WTC11 (cell line): ENCODE measurements at regions not wholly inside any gene's neighbourhood (a gene's known extent, or its start where the extent isn't known, plus 50 kb on each side); places are given as distances from the start of the nearest gene placed in this dataset.
"Not testable (repeated sequence)": the region's sequence is repeated elsewhere in the genome, so short reads cannot be mapped to it uniquely, and the experiment has no call there.

Experiments
- ATAC-seq: fragments of 200-7000 bp; cut with Tn5 transposase; 2 replicates; pipeline ENCODE4 v1.10.0; 2021; ENCODE audit warnings: mild to moderate bottlenecking, moderate library complexity
- CTCF ChIA-PET: fragments of 300-600 bp; sonication (Branson Sonifier 250); formaldehyde crosslinking; loops from one replicate; lab custom pipeline; 2021; ENCODE audit warnings: antibody characterized with exemption; lab: Charles Lee
- POLR2A ChIA-PET: fragments of 350-600 bp; sonication (Branson Sonifier 250); formaldehyde crosslinking; loops from one replicate; lab custom pipeline; 2021; ENCODE audit warnings: antibody characterized with exemption; lab: Charles Lee
- DNase-seq: peaks from one replicate; pipeline ENCODE4 v3.0.0; 2021; ENCODE audit warnings: low spot score
- H3K27ac Mint-ChIP-seq: 2 replicates; pipeline ENCODE4 v1.8.0; 2021; ENCODE audit warnings: mixed read lengths
- H3K27me3 Mint-ChIP-seq: 2 replicates; pipeline ENCODE4 v1.8.0; 2021; ENCODE audit warnings: low read depth, mild to moderate bottlenecking, moderate library complexity, mixed read lengths
- H3K36me3 Mint-ChIP-seq: 2 replicates; pipeline ENCODE4 v1.8.0; 2021; ENCODE audit warnings: mixed read lengths
- H3K4me1 Mint-ChIP-seq: 2 replicates; pipeline ENCODE4 v1.8.0; 2022; ENCODE audit warnings: mixed read lengths
- H3K4me3 Mint-ChIP-seq: 2 replicates; pipeline ENCODE4 v1.8.0; 2021; ENCODE audit warnings: mild to moderate bottlenecking, moderate library complexity, mixed read lengths
- H3K9me3 Mint-ChIP-seq: 2 replicates; pipeline ENCODE4 v1.8.0; 2021; ENCODE audit warnings: mixed read lengths
- CBFB ChIP-seq: sonication (generic); formaldehyde crosslinking; IDR thresholded peaks from 2 replicates; pipeline ENCODE4 v1.8.1; 2022; ENCODE audit warnings: mild to moderate bottlenecking, low read depth, missing genetic modification reagents
- GRHL2 ChIP-seq: fragments of 250-450 bp; sonication (Bioruptor Pico); IDR thresholded peaks from 2 replicates; pipeline ENCODE4 v1.8.0; 2022; ENCODE audit warnings: mild to moderate bottlenecking, moderate library complexity; ENCODE audit not compliant: insufficient replicate concordance, severe bottlenecking
- HMGA2 ChIP-seq: fragments of 250-450 bp; sonication (Bioruptor Pico); IDR thresholded peaks from 2 replicates; pipeline ENCODE4 v1.4.0; 2021; ENCODE audit warnings: mild to moderate bottlenecking, moderate library complexity
- RELA ChIP-seq: sonication (generic); formaldehyde crosslinking; IDR thresholded peaks from 2 replicates; pipeline ENCODE4 v1.8.1; 2022; ENCODE audit warnings: missing genetic modification reagents, mild to moderate bottlenecking, borderline replicate concordance
- ZNF219 ChIP-seq: sonication (generic); formaldehyde crosslinking; IDR thresholded peaks from 2 replicates; pipeline ENCODE4 v1.8.0; 2023; ENCODE audit warnings: missing genetic modification reagents, mild to moderate bottlenecking, borderline replicate concordance
- TF ChIP-seq, protein P1 (sequence below): sonication (generic); formaldehyde crosslinking; IDR thresholded peaks from 2 replicates; pipeline ENCODE4 v1.8.0; 2022; ENCODE audit warnings: mild to moderate bottlenecking, missing genetic modification reagents
- TF ChIP-seq, protein P2 (sequence below): sonication (generic); formaldehyde crosslinking; IDR thresholded peaks from 2 replicates; pipeline ENCODE4 v1.8.0; 2023; ENCODE audit warnings: missing genetic modification reagents
- TF ChIP-seq, protein P3 (sequence below): sonication (generic); formaldehyde crosslinking; IDR thresholded peaks from 2 replicates; pipeline ENCODE4 v1.8.1; 2022; ENCODE audit warnings: mild to moderate bottlenecking, moderate library complexity, missing genetic modification reagents
- TF ChIP-seq, protein P4 (sequence below): fragments of 250-450 bp; sonication (Bioruptor Pico); IDR thresholded peaks from 2 replicates; pipeline ENCODE4 v1.9.0; 2021; ENCODE audit warnings: mild to moderate bottlenecking
- TF ChIP-seq, protein P5 (sequence below): sonication (generic); formaldehyde crosslinking; IDR thresholded peaks from 2 replicates; pipeline ENCODE4 v1.8.1; 2023; ENCODE audit warnings: mild to moderate bottlenecking, missing genetic modification reagents, moderate library complexity
- TF ChIP-seq, protein P6 (sequence below): sonication (generic); formaldehyde crosslinking; IDR thresholded peaks from 2 replicates; pipeline ENCODE4 v1.8.1; 2022; ENCODE audit warnings: low read depth, mild to moderate bottlenecking, moderate library complexity, missing genetic modification reagents, borderline replicate concordance
- TF ChIP-seq, protein P7 (sequence below): fragments of 200-600 bp; IDR thresholded peaks from 2 replicates; pipeline ENCODE4 v1.8.0; 2022; ENCODE audit warnings: antibody characterized with exemption

DNA sequence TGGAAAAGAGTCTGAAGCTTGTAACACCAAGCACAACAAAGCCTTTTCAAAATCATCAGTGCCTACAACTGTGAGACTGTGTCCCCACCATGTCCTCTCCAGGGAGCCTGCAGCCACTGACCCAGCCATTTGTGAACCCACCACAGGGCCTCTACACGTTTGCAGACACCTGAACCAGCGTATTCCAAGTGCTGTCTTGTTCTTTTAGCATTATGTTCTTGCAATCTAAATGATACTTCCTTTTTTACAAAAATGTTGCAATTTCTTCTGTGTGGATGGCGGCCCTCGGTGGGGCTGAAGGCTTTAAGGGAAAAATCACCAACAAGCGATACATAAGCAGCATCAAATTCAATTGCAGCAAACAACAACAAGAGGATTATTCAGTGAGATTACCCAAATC lies 403.2 kb upstream of the MGMT start:
- DNase-seq = no peak
- ChIA-PET POLR2A (no interaction called here), CTCF (no interaction called here)
- TF ChIP-seq, protein P1, sequence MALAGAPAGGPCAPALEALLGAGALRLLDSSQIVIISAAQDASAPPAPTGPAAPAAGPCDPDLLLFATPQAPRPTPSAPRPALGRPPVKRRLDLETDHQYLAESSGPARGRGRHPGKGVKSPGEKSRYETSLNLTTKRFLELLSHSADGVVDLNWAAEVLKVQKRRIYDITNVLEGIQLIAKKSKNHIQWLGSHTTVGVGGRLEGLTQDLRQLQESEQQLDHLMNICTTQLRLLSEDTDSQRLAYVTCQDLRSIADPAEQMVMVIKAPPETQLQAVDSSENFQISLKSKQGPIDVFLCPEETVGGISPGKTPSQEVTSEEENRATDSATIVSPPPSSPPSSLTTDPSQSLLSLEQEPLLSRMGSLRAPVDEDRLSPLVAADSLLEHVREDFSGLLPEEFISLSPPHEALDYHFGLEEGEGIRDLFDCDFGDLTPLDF (CRISPR knock-in tag) = no peak
- TF ChIP-seq, protein P2, sequence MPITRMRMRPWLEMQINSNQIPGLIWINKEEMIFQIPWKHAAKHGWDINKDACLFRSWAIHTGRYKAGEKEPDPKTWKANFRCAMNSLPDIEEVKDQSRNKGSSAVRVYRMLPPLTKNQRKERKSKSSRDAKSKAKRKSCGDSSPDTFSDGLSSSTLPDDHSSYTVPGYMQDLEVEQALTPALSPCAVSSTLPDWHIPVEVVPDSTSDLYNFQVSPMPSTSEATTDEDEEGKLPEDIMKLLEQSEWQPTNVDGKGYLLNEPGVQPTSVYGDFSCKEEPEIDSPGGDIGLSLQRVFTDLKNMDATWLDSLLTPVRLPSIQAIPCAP (CRISPR knock-in tag) = no peak
- TF ChIP-seq ZNF219 (CRISPR knock-in tag) (no peak), GRHL2 (CRISPR knock-in tag) (no peak), RELA (no peak)
- TF ChIP-seq, protein P3, sequence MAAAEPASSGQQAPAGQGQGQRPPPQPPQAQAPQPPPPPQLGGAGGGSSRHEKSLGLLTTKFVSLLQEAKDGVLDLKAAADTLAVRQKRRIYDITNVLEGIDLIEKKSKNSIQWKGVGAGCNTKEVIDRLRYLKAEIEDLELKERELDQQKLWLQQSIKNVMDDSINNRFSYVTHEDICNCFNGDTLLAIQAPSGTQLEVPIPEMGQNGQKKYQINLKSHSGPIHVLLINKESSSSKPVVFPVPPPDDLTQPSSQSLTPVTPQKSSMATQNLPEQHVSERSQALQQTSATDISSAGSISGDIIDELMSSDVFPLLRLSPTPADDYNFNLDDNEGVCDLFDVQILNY (CRISPR knock-in tag) = no peak
- TF ChIP-seq, protein P4, sequence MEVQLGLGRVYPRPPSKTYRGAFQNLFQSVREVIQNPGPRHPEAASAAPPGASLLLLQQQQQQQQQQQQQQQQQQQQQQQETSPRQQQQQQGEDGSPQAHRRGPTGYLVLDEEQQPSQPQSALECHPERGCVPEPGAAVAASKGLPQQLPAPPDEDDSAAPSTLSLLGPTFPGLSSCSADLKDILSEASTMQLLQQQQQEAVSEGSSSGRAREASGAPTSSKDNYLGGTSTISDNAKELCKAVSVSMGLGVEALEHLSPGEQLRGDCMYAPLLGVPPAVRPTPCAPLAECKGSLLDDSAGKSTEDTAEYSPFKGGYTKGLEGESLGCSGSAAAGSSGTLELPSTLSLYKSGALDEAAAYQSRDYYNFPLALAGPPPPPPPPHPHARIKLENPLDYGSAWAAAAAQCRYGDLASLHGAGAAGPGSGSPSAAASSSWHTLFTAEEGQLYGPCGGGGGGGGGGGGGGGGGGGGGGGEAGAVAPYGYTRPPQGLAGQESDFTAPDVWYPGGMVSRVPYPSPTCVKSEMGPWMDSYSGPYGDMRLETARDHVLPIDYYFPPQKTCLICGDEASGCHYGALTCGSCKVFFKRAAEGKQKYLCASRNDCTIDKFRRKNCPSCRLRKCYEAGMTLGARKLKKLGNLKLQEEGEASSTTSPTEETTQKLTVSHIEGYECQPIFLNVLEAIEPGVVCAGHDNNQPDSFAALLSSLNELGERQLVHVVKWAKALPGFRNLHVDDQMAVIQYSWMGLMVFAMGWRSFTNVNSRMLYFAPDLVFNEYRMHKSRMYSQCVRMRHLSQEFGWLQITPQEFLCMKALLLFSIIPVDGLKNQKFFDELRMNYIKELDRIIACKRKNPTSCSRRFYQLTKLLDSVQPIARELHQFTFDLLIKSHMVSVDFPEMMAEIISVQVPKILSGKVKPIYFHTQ (CRISPR knock-in tag) = no peak
- TF ChIP-seq, protein P5, sequence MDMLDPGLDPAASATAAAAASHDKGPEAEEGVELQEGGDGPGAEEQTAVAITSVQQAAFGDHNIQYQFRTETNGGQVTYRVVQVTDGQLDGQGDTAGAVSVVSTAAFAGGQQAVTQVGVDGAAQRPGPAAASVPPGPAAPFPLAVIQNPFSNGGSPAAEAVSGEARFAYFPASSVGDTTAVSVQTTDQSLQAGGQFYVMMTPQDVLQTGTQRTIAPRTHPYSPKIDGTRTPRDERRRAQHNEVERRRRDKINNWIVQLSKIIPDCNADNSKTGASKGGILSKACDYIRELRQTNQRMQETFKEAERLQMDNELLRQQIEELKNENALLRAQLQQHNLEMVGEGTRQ = no peak
- H3K9me3 Mint-ChIP-seq = no peaks in the 10 kb centered on the region
- ATAC-seq = no peak
- H3K36me3 Mint-ChIP-seq = no peaks in the 10 kb centered on the region
- H3K27ac Mint-ChIP-seq = no peak overlapping the region
- H3K27me3 Mint-ChIP-seq = no peaks in the 10 kb centered on the region
- H3K4me1 Mint-ChIP-seq = peaks cover 19% of the 10 kb centered on the region
- no peak overlapping the region for H3K4me3 Mint-ChIP-seq

DNA sequence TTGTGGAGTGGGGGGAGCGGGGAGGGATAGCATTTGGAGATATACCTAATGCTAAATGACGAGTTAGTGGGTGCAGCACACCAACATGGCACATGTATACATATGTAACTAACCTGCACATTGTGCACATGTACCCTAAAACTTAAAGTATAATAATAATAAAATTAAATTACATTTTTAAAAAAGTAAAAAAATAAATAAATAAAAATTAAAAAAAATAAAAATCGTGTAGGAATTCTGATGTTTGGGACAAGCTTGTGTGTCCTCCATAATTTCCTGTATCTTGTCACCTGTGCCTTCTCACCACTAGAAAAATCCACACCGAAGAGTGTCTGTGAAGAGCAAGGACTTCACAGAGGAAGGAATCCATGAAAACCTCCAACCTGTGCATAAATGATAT lies 400.5 kb upstream of the MGMT start:
- DNase-seq, H3K9me3 Mint-ChIP-seq, H3K27ac Mint-ChIP-seq, CTCF ChIA-PET, POLR2A ChIA-PET, ATAC-seq, H3K4me3 Mint-ChIP-seq, H3K36me3 Mint-ChIP-seq, H3K27me3 Mint-ChIP-seq: not testable (repeated sequence)
- peaks cover 15% of the 10 kb centered on the region for H3K4me1 Mint-ChIP-seq
- peak; percentile 94 for TF ChIP-seq HMGA2 (CRISPR knock-in tag)

DNA sequence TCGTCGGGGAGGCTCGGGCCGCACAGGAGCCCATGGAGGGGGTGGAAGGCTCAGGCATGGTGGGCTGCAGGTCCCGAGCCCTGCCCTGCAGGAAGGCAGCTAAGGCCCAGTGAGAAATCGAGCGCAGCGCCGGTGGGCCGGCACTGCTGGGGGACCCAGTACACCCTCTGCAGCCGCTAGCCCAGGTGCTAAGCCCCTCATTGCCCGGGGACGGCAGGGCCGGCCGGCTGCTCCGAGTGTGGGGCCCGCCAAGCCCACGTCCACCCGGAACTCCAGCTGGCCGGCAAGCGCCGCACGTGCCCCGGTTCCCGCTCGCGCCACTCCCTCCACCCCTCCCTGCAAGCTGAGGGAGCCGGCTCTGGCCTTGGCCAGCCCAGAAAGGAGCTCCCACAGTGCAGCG lies 395.6 kb upstream of the MGMT start:
- DNase-seq, POLR2A ChIA-PET, H3K27me3 Mint-ChIP-seq, ATAC-seq, CTCF ChIA-PET, H3K4me1 Mint-ChIP-seq, H3K9me3 Mint-ChIP-seq, H3K4me3 Mint-ChIP-seq, H3K27ac Mint-ChIP-seq, H3K36me3 Mint-ChIP-seq: not testable (repeated sequence)

DNA sequence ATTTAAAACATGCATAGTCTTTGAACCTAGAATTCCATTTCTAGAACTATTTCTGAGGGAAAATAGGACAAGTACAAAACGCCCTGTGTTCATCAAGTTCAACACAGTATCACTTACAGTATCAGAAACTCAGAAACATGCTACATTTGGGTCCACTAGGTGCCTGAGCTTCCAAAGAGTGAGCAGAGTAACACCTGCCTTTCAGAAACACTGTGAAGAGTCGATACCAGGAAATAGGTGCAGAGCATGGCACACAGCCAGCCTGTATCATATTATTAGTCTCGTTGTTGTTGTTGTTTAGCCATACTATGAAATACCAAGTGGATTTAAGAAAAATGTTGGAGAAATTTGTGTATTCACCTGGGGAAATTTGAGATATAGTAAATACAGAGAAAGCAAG lies 392.1 kb upstream of the MGMT start:
- Mint-ChIP-seq H3K27me3 (no peaks in the 10 kb centered on the region), H3K9me3 (peaks cover 8% of the 10 kb centered on the region), H3K4me1 (no peaks in the 10 kb centered on the region), H3K4me3 (no peak overlapping the region), H3K36me3 (peaks cover under 1% of the 10 kb centered on the region; the same call in 1 of the 2 replicates), H3K27ac (no peak overlapping the region)
- ATAC-seq (no peak), DNase-seq (no peak)
- POLR2A ChIA-PET = no interaction called here
- CTCF ChIA-PET = interaction anchor here (0.7 kb wide), 1 partner anchor 722 kb away, joined by 5 read pairs; no protein-coding TSS in a partner anchor
- TF ChIP-seq, protein P6, sequence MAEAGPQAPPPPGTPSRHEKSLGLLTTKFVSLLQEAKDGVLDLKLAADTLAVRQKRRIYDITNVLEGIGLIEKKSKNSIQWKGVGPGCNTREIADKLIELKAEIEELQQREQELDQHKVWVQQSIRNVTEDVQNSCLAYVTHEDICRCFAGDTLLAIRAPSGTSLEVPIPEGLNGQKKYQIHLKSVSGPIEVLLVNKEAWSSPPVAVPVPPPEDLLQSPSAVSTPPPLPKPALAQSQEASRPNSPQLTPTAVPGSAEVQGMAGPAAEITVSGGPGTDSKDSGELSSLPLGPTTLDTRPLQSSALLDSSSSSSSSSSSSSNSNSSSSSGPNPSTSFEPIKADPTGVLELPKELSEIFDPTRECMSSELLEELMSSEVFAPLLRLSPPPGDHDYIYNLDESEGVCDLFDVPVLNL (CRISPR knock-in tag) = no peak
- TF ChIP-seq CBFB = no peak
- TF ChIP-seq, protein P7, sequence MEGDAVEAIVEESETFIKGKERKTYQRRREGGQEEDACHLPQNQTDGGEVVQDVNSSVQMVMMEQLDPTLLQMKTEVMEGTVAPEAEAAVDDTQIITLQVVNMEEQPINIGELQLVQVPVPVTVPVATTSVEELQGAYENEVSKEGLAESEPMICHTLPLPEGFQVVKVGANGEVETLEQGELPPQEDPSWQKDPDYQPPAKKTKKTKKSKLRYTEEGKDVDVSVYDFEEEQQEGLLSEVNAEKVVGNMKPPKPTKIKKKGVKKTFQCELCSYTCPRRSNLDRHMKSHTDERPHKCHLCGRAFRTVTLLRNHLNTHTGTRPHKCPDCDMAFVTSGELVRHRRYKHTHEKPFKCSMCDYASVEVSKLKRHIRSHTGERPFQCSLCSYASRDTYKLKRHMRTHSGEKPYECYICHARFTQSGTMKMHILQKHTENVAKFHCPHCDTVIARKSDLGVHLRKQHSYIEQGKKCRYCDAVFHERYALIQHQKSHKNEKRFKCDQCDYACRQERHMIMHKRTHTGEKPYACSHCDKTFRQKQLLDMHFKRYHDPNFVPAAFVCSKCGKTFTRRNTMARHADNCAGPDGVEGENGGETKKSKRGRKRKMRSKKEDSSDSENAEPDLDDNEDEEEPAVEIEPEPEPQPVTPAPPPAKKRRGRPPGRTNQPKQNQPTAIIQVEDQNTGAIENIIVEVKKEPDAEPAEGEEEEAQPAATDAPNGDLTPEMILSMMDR = no peak
- TF ChIP-seq, all 79 proteins: peak for 0
